GM12872 (cell line): ENCODE measurements at regions not wholly inside any gene's neighbourhood (a gene's known extent, or its start where the extent isn't known, plus 50 kb on each side); places are given as distances from the start of the nearest gene placed in this dataset.

ENCODE experiments used
- TF ChIP-seq, protein P1 (sequence below): IDR thresholded peaks from 3 replicates; pipeline ENCODE4 v1.5.1; 2011; ENCODE audit warnings: low read depth, mild to moderate bottlenecking, low read length, moderate library complexity; ENCODE audit not compliant: insufficient read depth

DNA sequence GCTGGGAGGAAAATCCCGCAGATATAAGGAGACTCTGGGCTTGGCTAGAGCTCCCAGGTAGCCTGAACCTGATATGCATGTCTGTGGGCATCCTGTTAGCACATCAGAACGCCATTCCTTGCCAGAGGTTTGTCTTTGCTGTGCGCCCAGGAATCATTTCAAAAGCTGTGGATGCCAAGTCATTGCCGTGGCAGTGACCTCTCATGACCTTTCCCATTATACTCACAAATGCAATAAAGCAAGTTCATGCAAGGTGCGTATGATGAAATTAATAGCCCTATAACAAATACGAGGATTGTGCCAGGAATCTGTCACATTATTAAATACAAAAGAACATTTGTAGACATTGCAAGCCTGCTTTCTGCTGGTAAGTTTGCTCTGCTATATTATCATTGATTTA, 229.1 kb upstream of the PELI2 start:
- TF ChIP-seq, protein P1, sequence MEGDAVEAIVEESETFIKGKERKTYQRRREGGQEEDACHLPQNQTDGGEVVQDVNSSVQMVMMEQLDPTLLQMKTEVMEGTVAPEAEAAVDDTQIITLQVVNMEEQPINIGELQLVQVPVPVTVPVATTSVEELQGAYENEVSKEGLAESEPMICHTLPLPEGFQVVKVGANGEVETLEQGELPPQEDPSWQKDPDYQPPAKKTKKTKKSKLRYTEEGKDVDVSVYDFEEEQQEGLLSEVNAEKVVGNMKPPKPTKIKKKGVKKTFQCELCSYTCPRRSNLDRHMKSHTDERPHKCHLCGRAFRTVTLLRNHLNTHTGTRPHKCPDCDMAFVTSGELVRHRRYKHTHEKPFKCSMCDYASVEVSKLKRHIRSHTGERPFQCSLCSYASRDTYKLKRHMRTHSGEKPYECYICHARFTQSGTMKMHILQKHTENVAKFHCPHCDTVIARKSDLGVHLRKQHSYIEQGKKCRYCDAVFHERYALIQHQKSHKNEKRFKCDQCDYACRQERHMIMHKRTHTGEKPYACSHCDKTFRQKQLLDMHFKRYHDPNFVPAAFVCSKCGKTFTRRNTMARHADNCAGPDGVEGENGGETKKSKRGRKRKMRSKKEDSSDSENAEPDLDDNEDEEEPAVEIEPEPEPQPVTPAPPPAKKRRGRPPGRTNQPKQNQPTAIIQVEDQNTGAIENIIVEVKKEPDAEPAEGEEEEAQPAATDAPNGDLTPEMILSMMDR = no peak

DNA sequence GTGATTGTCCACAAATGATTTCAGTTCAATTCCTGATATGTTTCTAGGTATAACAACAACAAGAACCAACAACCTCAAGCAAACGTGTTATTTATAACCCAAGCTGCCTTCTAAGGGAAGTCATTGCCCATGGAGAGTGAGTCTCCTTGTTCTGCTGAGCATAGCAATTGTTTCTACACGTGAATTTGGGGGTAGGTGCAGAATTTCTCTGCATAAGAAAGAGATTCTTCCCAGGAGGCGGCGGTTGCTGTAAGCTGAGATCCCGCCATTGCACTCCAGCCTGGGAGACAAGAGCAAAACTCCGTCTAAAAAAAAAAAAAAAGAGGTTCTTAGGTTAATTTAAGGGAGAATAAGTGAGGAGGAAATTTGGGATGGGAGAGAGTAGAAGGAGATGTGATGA, 226.5 kb upstream of the PELI2 start:
- TF ChIP-seq, protein P1 = no peak

DNA sequence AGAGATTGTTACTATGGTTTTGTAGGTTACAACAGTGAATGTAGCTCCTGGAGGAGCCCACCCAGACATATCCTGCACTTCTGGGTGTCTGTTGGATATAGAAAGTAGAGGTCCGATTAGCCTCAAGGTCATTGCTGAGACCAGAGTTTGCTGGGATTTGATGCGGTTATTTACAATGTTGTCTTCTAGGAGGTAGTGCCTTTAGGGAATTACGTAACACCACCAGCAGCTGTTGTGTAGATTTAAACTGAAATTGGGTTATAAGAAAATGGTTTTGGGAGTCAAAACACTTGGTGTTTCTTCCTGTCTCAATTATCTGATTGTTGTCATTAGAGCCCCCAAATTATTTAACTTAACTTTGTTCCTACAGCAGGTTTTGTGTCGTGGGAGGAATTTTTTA, 225.3 kb upstream of the PELI2 start:
- TF ChIP-seq, protein P1 = no peak

DNA sequence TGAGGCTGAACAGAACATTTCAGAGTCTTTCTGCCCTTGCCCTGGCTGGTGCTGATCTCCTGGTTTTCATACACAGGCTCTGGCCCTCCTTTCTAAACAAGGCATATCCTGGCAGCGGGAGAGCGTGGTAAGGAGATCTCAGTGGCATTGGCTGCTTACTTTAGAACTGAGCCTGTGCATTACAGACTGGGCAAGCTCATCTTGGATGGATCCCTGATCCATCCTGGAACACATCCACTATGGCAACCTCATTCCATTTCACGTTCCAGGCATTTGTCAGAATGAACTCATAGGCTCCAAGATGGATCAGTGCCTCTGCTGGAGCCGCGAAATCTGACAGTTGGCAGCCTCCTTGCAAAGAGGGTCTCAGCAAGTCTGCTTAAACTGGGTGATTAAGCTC, 224.5 kb upstream of the PELI2 start:
- TF ChIP-seq, protein P1 = no peak

DNA sequence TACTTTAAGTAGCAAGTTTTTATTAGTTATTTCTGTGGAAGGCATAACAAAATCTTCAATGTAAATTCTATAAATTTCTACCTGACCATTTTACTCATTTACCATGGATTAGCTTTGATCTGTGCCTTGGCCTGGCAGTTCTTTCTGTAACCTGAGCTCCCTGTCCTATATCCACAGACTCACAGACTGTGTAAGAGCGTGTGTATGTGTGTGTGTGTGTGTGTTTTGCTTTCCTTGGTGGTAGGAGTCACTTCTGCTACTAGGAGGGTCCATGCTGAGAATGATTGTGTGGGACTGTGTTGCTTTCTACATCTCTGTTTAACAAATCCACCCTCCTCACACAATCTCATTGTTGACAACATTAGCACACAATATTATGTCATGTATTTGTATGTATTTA, 221.2 kb upstream of the PELI2 start:
- TF ChIP-seq, protein P1 = no peak

DNA sequence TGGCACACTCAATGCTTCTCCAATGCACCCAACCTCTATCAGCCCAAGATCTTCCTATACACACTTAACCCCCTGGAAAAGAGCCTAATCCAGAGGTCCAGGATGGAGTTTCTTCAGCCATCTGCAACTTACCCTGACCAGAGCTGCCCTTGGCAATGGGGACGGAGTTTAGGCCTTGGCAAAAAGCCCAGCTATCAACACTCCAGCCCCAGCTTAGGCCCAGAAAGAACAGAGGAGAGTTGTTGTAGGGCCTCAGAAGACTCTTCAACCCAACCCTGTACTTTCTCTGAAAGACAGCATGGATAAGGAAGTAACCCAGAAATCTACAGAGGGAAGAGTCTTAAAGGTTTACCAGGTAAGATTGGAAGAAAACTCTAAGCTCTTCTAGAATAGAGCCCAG, 219.3 kb upstream of the PELI2 start:
- TF ChIP-seq, protein P1 = no peak

DNA sequence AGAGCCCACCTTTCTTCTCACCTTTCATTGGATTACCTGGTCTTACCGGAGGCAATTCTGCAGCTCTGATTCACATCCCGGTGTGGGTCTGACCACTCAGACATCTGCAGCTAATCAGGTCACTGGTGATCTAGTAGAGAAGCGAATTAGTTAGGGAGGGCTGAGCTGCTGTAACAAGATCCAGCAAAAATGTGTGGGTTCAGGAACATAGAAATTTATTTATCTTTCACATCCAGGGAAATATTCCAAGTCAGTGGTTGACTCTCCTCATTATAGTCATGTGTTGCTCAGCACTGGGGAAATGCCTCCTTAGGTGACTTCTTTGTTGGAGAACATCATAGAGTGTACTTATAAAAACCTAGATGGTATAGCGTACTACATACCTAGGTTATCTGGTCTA, 218.7 kb upstream of the PELI2 start:
- TF ChIP-seq, protein P1 = no peak

DNA sequence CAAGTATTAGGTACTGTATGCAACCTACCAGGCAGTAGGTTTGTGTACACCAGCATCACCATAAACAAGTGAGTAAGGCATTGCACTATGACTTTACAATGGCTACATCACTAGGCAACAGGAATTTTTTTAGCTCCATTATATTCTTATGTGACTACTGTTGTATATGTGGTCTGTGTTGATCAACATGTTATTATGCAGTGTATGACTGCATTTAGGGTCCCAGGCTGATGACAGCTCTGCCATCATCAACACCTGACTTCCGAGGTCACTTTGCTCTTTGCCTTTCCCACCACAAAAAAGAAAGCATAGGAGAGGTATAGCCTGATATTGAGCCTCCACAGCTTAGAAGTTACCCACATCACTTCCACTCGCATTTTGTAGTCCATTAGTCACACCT, 217.5 kb upstream of the PELI2 start:
- TF ChIP-seq, protein P1 = no peak
